GM19328 (cell line): ENCODE measurements at regions not wholly inside any gene's neighbourhood (a gene's known extent, or its start where the extent isn't known, plus 50 kb on each side); places are given as distances from the start of the nearest gene placed in this dataset.
"Not testable (repeated sequence)": the region's sequence is repeated elsewhere in the genome, so short reads cannot be mapped to it uniquely, and the experiment has no call there.

ENCODE experiments used
- ATAC-seq: cut with Tn5 transposase; IDR thresholded peaks from one replicate; pipeline ENCODE4 v1.9.1; 2021; ENCODE audit warnings: mild to moderate bottlenecking, moderate library complexity; ENCODE audit not compliant: unreplicated experiment

- ATAC-seq, result no peak
Observed at GRCh38 chr20:12068121-12068520, 150.4 kb downstream of the BTBD3 start.

GRCh38 chr20:12069181-12069580 lies 151.5 kb downstream of the BTBD3 start:
- ATAC-seq, result no peak

- ATAC-seq, result no peak
Observed at GRCh38 chr20:12072221-12072953, 154.7 kb downstream of the BTBD3 start.

DNA sequence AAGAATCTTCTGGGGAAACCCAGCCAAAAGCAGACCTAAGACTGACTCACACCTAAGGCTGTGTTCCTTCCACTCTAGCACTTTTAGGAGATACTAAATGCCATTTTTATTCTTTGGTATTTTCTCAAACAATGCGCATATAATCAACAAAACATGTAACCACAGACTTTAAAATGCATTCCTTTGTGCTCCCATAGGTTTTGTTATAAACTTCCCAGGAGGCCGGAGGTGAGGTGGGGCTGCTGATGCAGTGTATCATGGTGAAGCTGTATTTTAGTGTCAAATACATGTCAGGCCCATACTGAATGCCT lies 155.2 kb downstream of the BTBD3 start:
- no peak for ATAC-seq

- ATAC-seq, result no peak
Observed at GRCh38 chr20:12074111-12074655, 156.5 kb downstream of the BTBD3 start.

GRCh38 chr20:12076200-12076599 lies 158.5 kb downstream of the BTBD3 start:
- no peak for ATAC-seq

GRCh38 chr20:12077875-12078274 lies 160.2 kb downstream of the BTBD3 start:
- no peak for ATAC-seq

GRCh38 chr20:12079490-12079889 lies 161.8 kb downstream of the BTBD3 start:
- ATAC-seq, result no peak

DNA sequence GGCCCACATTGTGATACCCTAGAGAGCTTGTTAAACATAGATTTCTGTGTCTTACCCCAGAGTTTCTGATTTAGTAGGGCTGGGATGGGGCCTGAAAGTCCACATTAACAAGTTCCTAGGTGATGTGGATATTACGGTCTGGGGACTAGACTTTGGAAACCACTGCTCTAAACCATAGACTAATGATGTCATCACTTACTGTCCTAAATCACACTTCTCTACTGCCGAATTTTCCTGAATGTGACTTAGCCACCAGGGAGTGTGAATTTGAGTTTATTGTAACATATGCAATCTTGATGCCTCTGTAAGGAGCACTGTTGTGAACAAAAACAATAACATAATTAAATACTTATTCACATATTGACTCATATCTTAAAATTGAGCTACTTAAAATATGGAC lies 165.6 kb downstream of the BTBD3 start:
- ATAC-seq, result no peak

DNA sequence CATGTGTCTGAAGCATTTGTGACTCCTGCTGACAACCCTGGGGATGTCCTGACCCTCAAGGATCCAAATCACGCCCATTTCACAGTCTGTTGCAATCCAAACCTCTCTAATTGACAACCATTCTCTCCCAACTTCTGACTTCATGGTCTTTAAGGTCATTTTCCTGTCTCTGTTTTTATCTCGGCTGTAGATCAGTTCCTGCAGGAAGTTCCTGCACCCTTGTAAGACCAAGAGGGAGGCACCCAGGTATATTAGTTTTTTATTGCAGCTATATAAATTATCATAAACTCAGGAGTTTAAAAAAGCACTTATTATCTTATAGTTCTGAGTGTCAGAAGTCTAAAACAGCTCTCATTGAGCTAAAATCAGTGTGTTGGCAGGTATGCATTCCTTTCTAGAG lies 166.8 kb downstream of the BTBD3 start:
- no peak for ATAC-seq

- no peak for ATAC-seq
Observed at GRCh38 chr20:12086359-12086758, 168.7 kb downstream of the BTBD3 start.

GRCh38 chr20:12090920-12091319 lies 173.2 kb downstream of the BTBD3 start:
- ATAC-seq, result no peak

DNA sequence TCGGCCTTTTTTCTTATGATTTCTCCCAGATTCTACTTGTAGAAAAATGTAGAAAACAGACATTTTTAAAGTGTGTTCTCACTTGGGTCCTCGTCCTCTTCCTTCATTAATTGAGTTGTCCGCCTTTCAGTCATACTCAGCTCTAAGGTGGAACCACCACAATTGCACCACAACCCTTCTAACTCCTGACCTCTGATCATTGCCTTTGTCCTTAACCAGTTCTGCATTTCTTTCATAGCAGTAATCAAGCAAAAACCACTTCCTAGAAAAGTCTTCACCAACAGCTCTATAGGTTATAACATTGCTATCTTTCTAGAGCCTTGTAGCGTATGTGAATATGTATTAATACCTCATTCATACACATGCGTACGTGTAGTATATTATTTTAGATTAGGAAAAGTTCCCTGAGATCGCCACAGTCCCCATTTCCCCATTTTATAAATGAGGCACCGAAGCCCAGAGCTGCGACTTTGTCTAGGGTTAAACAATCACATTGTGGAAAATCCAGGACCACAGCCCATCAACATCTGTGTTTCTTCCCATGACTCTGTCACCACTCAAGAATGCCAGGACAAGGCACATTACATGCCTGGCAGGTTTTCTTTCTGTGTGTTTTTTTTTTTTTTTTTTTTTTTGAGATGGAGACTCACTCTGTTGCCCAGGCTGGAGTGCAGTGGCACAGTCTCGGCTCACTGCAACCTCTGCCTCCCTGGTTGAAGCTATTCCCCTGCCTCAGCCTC lies 175.5 kb downstream of the BTBD3 start:
- ATAC-seq, result no peak

- not testable (repeated sequence) for ATAC-seq
Observed at GRCh38 chr20:12093797-12094190, 176.1 kb downstream of the BTBD3 start.

DNA sequence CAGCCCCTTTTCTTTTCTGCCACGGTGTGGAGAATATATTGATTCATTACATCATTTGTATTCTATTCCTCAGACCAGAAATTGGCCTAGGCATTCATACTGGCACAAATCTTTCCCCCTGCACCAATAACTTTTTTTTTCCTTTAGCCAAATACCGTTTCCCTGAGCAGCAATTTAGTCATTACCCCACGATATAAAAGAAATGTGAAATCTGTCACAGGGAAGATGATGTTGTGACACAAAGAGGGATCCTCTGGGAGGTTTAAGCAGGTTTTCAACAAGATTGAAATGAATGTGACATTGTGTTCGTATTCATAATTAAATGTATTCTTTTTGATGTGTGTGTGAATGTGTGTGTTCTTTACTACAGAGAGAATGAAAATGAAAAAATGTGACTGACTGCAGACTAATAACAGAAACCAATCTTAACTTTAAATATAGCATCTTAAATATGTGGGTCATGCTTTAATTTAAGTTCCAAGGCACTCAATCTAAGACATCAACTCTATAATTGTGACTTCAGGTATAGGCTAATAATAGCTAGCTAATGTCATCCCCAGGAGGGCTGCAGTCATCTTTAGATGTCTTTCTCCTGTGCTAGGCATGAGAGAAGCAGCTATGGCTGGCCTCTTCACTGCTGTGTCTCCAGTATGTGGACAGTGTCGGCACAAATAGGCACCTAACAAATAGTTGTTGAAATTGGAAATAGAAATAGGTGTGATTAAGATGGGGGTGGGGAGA lies 177.7 kb downstream of the BTBD3 start:
- ATAC-seq, result no peak

DNA sequence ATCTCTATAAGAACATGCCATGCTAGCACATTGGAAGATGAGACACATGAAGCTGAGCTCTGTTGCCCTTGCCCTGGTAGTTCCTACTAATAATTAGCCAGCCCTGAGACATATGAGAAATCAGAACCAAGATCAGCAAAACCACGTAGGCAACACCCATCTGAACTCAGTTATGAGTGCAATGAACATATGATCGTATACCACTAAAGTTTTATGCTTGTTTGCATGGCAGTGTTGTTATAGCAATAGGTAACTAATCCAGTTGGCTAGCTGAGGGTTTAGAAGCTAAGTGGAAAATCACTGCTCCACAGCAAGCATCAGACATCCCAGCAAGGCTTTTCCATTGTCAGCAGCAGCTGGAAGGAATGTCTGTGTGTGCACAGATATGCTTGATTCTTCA lies 180.7 kb downstream of the BTBD3 start:
- ATAC-seq, result no peak

DNA sequence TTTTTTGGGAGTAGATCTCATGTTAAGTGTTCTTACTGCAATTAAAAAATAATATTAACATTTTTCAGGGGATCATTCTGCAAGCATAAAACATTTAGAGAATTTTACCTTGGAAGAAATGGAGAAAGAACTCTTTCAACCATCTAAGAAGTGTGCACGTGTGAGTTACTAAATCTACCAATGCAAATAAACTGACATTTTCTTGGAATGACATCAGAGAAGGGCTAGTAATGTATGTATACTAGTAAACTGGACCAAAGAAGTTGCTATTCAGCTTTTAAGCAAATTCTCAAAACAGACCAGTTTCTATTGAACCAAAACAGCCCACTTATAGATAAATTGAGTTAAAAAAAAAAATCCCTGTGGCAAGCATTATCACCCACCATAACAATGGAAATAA lies 191.2 kb downstream of the BTBD3 start:
- ATAC-seq, result no peak

DNA sequence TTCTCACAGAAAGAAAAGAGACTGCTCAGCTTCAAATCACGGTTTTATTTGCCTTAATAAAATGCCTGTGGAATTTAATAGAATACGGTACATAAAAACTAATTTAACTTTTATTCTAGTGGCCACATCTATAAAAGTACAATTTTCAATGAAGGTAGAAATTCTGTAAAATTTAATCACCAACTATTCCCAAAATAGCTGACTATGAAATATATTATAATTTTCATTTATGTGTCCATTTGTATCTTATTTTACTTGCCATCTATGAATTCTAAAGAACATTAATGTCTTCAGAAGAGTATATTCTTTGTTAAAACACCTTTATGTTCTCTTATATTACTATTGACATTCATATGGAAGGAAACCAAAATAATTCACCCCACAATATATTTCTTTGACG lies 192.6 kb downstream of the BTBD3 start:
- ATAC-seq, result no peak

- no peak for ATAC-seq
Observed at GRCh38 chr20:12110711-12111110, 193.0 kb downstream of the BTBD3 start.

DNA sequence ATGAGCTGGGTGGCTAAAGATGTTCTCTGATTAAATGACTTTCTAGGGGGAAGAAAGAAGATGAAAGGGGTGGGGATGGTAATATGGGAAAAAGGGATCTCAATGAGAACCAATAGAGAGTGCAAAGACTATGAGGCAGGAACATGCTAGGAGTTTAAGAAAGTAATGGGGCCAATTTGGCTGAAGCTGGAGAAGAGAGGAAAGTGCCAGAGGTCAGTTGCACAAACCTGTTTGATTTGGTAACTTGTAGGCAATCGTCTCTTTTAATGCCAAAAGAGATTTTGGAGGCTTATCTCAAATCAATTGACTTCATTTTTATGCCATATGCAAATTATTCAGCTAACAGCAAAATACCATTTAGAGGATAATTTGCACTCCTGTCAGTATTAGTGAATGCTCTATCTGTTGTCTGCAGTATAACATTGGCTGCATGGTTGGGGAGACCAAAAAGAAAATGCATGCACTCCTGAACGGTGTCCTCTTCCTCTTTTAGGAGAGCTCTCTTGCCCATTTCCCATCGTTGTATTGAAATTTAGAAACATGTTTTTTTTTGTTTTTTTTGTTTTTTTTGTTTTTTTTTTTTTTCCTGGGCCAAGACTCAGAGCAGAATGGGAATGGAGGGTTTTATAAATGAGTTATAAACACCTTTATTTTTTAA lies 193.9 kb downstream of the BTBD3 start:
- no peak for ATAC-seq

GRCh38 chr20:12112089-12112474 lies 194.4 kb downstream of the BTBD3 start:
- no peak for ATAC-seq
